OCI-LY7 (cell line): ENCODE measurements at regions not wholly inside any gene's neighbourhood (a gene's known extent, or its start where the extent isn't known, plus 50 kb on each side); places are given as distances from the start of the nearest gene placed in this dataset.

ENCODE experiments used
- BruUV-seq: library from RNA; stranded (reverse); fragments of 400-500 nt; replicated peaks from 2 replicates; lab custom pipeline; 2021; lab: Mats Ljungman, UMichigan
- CTCF ChIA-PET: fragments of 300-600 bp; sonication (Branson Sonifier 250); formaldehyde crosslinking; loops from one replicate; lab custom pipeline; 2022; ENCODE audit warnings: antibody characterized with exemption; ENCODE audit not compliant: unreplicated experiment; lab: Charles Lee
- POLR2A ChIA-PET: fragments of 300-600 bp; sonication (Branson Sonifier 250); formaldehyde crosslinking; loops from one replicate; lab custom pipeline; 2022; ENCODE audit warnings: antibody characterized with exemption; lab: Charles Lee
- DNase-seq: peaks from one replicate; pipeline ENCODE4 v3.0.0-alpha.2; 2015; ENCODE audit warnings: low spot score
- H2AFZ ChIP-seq: fragments of 200-600 bp; sonication (generic), shearing (Covaris generic); 2 replicates; pipeline ENCODE4 v1.6.1; 2014; ENCODE audit warnings: mild to moderate bottlenecking, antibody characterized with exemption, low read length, moderate library complexity
- H3K27ac ChIP-seq: fragments of 200-600 bp; sonication (generic); 2 replicates; pipeline ENCODE4 v1.5.1; 2014; ENCODE audit warnings: mixed run types, low read depth, mild to moderate bottlenecking, moderate library complexity, low read length, inconsistent platforms; ENCODE audit not compliant: poor library complexity, severe bottlenecking
- H3K36me3 ChIP-seq: fragments of 200-600 bp; sonication (generic); 2 replicates; pipeline ENCODE4 v1.6.1; 2014; ENCODE audit warnings: mild to moderate bottlenecking, antibody characterized with exemption, low read length, moderate library complexity, mixed read lengths; ENCODE audit not compliant: insufficient read depth
- H3K4me1 ChIP-seq: fragments of 200-600 bp; sonication (generic); 2 replicates; pipeline ENCODE4 v1.5.1; 2014; ENCODE audit warnings: mild to moderate bottlenecking, low read length; ENCODE audit not compliant: insufficient read depth, poor library complexity, severe bottlenecking
- H3K4me2 ChIP-seq: fragments of 200-600 bp; sonication (generic); 2 replicates; pipeline ENCODE4 v1.6.1; 2014; ENCODE audit warnings: mild to moderate bottlenecking, low read length
- H3K4me3 ChIP-seq: fragments of 200-600 bp; sonication (generic); 2 replicates; pipeline ENCODE4 v1.5.1; 2014; ENCODE audit warnings: mild to moderate bottlenecking, low read depth, low read length; ENCODE audit not compliant: poor library complexity, severe bottlenecking
- H3K79me2 ChIP-seq: fragments of 200-600 bp; sonication (generic); 2 replicates; pipeline ENCODE4 v1.6.1; 2016; ENCODE audit warnings: low read depth, mild to moderate bottlenecking, low read length, moderate library complexity, mixed read lengths; ENCODE audit not compliant: insufficient read depth
- H3K9me2 ChIP-seq: fragments of 200-600 bp; sonication (generic); 2 replicates; pipeline ENCODE4 v1.6.1; 2016; ENCODE audit warnings: mild to moderate bottlenecking, low read length, mixed read lengths; ENCODE audit not compliant: insufficient read depth
- H3K9me3 ChIP-seq: fragments of 200-600 bp; sonication (generic); 2 replicates; pipeline ENCODE4 v1.6.1; 2014; ENCODE audit warnings: mild to moderate bottlenecking, mixed run types, low read length, mixed read lengths
- H4K20me1 ChIP-seq: fragments of 200-600 bp; sonication (generic); 2 replicates; pipeline ENCODE4 v1.6.1; 2014; ENCODE audit warnings: mild to moderate bottlenecking, antibody characterized with exemption, low read length, moderate library complexity, mixed read lengths; ENCODE audit not compliant: insufficient read depth
- EZH2phosphoT487 ChIP-seq: fragments of 200-600 bp; sonication (generic); IDR thresholded peaks from 2 replicates; pipeline ENCODE4 v1.6.1; 2018; ENCODE audit warnings: low read depth, borderline replicate concordance, mild to moderate bottlenecking, mixed run types, antibody characterized with exemption, low read length, moderate library complexity, mixed read lengths
- intact Hi-C: fragments of 100-400 bp; cut with micrococcal nuclease; formaldehyde crosslinking; loops from one replicate; pipeline ENCODE4 v1.10.0; 2022; ENCODE audit not compliant: unreplicated experiment
- TF ChIP-seq, protein P1 (sequence below): fragments of 200-600 bp; sonication (generic); conservative IDR thresholded peaks from 2 replicates; pipeline ENCODE4 v1.5.1; 2014; ENCODE audit warnings: mild to moderate bottlenecking, antibody characterized with exemption, low read length, moderate library complexity, mixed read lengths

DNA sequence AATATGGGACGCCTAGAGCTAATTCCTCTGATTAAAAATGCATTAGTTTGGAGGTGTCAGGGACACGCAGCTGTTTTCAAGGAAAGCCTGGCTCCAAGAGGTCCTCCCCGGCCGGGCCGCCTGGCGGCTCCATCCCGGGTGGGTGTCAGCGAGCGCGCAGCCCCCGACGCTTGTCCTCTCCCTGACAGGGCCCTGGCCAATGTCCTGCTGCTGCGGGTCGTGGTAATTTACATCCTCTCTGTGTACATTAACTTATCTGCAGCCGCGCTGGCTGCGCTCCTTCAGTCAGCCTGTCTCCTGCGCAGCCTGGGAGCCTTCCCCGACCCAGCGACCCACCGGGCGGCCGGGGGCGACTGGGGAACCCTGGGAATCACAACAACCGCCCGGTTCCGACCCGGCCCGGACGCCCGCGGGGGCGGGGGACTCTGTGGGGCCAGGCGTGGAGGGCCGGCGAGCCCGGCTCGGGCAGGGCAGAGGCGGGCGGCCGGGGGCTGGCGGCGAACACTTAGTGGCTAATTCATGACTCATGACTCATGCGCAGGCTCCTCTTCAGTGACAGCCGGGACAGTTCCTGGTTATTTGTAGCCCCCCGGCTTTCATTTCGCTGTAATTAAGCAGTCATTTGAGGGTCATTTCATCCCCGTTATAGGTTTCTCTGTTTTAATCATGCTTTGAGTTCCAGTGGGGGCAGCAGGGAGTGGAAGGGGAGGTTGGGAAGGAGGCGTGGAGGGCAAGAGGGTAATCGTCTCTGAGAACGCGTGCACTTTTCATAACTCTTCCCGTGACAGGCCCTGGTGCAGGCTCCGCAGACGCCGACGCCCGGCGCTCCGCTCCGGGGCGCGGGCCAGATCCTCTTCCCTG is 141.9 kb upstream of the CTAGE1 start:
- intact Hi-C loops, result no loop called here
- BruUV-seq, result no TSS peak
- no peaks in the 10 kb centered on the region for H3K36me3 ChIP-seq
- no peak overlapping the region for H3K4me2 ChIP-seq
- no peak for DNase-seq
- no peak overlapping the region for H2AFZ ChIP-seq
- H3K9me2 ChIP-seq, result no peaks in the 10 kb centered on the region
- no peaks in the 10 kb centered on the region for H4K20me1 ChIP-seq
- POLR2A ChIA-PET, result no interaction called here
- H3K4me3 ChIP-seq, result no peak overlapping the region
- no peaks in the 10 kb centered on the region for H3K4me1 ChIP-seq
- H3K27ac ChIP-seq, result no peak overlapping the region
- no peaks in the 10 kb centered on the region for H3K9me3 ChIP-seq
- no peak for TF ChIP-seq EZH2phosphoT487
- TF ChIP-seq, protein P1, sequence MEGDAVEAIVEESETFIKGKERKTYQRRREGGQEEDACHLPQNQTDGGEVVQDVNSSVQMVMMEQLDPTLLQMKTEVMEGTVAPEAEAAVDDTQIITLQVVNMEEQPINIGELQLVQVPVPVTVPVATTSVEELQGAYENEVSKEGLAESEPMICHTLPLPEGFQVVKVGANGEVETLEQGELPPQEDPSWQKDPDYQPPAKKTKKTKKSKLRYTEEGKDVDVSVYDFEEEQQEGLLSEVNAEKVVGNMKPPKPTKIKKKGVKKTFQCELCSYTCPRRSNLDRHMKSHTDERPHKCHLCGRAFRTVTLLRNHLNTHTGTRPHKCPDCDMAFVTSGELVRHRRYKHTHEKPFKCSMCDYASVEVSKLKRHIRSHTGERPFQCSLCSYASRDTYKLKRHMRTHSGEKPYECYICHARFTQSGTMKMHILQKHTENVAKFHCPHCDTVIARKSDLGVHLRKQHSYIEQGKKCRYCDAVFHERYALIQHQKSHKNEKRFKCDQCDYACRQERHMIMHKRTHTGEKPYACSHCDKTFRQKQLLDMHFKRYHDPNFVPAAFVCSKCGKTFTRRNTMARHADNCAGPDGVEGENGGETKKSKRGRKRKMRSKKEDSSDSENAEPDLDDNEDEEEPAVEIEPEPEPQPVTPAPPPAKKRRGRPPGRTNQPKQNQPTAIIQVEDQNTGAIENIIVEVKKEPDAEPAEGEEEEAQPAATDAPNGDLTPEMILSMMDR, result no peak
- CTCF ChIA-PET, result no interaction called here
- H3K79me2 ChIP-seq, result no peaks in the 10 kb centered on the region

DNA sequence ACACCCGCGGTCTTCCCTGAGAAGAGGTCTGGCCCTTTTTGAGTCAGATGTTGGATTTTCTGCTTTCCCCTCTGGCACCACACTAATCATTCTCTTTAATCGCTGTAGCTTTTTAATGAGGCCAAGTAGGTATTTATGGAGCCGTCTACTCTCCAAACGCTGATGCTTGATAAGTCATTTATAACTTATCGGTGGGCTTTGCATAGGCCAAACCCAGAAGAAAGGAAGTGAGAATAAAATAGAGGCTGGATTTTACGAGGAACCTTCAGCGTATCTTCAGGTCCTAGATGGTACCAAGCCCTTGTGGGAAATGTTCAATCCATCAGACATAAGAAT is 142.5 kb upstream of the CTAGE1 start:
- H3K36me3 ChIP-seq, result no peaks in the 10 kb centered on the region
- no peak overlapping the region for H2AFZ ChIP-seq
- H3K4me2 ChIP-seq, result no peak overlapping the region
- intact Hi-C loops, result no loop called here
- POLR2A ChIA-PET, result no interaction called here
- TF ChIP-seq, protein P1, result no peak
- no peak for TF ChIP-seq EZH2phosphoT487
- H4K20me1 ChIP-seq, result no peaks in the 10 kb centered on the region
- H3K27ac ChIP-seq, result no peak overlapping the region
- H3K79me2 ChIP-seq, result no peaks in the 10 kb centered on the region
- H3K4me3 ChIP-seq, result no peak overlapping the region
- no peaks in the 10 kb centered on the region for H3K9me2 ChIP-seq
- CTCF ChIA-PET, result no interaction called here
- DNase-seq, result no peak
- BruUV-seq, result no TSS peak
- H3K9me3 ChIP-seq, result no peaks in the 10 kb centered on the region
- H3K4me1 ChIP-seq, result no peaks in the 10 kb centered on the region

DNA sequence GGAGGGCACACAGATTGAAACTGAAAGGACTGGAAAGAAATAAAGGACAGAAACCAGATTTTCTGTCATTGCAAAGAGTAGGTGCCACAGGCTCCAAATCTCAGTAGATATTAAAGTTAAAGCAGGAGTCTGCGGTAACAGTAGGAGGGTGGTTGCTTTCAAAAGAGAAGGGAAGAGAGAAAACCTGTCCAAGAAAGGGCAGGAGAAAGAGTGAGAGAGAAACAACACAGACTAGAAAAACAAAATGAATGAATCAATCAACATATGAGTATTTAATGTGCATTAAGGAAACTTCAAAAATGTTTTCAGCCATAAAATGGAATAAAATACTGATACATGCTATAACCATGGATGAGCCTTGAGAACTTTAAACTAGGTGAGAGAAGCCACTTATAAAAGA is 143.1 kb upstream of the CTAGE1 start:
- TF ChIP-seq EZH2phosphoT487, result no peak
- TF ChIP-seq, protein P1, result no peak
- H3K4me1 ChIP-seq, result no peaks in the 10 kb centered on the region
- no peak overlapping the region for H3K27ac ChIP-seq
- ChIA-PET CTCF (no interaction called here), POLR2A (no interaction called here)
- no peaks in the 10 kb centered on the region for H3K9me2 ChIP-seq
- no TSS peak for BruUV-seq
- H3K36me3 ChIP-seq, result no peaks in the 10 kb centered on the region
- H3K79me2 ChIP-seq, result no peaks in the 10 kb centered on the region
- H3K4me3 ChIP-seq, result no peak overlapping the region
- intact Hi-C loops, result no loop called here
- DNase-seq, result no peak
- H3K4me2 ChIP-seq, result no peak overlapping the region
- H2AFZ ChIP-seq, result no peak overlapping the region
- no peaks in the 10 kb centered on the region for H3K9me3 ChIP-seq
- H4K20me1 ChIP-seq, result no peaks in the 10 kb centered on the region
